ENCODE measurements at regions not wholly inside any gene's neighbourhood (a gene's known extent, or its start where the extent isn't known, plus 50 kb on each side); places are given as distances from the start of the nearest gene placed in this dataset.

GRCh38 chr9:687034-687785, 154.3 kb upstream of the DMRT1 start:
- TF ChIP-seq CTCF (IDR thresholded peaks at IDR 0.05) (no peak), POLR2AphosphoS5 (IDR thresholded peaks at IDR 0.05) (no peak), POLR2A (IDR thresholded peaks at IDR 0.05) (no peak), EP300 (IDR thresholded peaks at IDR 0.05) (no peak)
